GM23338 (cell line): ENCODE measurements at regions not wholly inside any gene's neighbourhood (a gene's known extent, or its start where the extent isn't known, plus 50 kb on each side); places are given as distances from the start of the nearest gene placed in this dataset.

Experiments
- ATAC-seq: fragments of 200-7000 bp; cut with Tn5 transposase; 3 replicates; pipeline ENCODE4 v1.9.1; 2020
- DNase-seq: peaks from one replicate; pipeline ENCODE4 v3.0.0-alpha.2; 2015; ENCODE audit warnings: low spot score
- H2AFZ ChIP-seq: fragments of 200-600 bp; sonication (generic); 2 replicates; pipeline ENCODE4 v1.8.0; 2016; ENCODE audit warnings: antibody characterized with exemption, mild to moderate bottlenecking, moderate library complexity
- H3F3A ChIP-seq: fragments of 200-600 bp; sonication (generic); replicated peaks from 2 replicates; pipeline ENCODE4 v1.8.0; 2017; ENCODE audit warnings: antibody characterized with exemption, mixed run types, low read depth
- H3K27ac ChIP-seq: fragments of 200-600 bp; sonication (generic); 2 replicates; pipeline ENCODE4 v1.6.1; 2016; ENCODE audit warnings: low read depth
- H3K27me3 ChIP-seq: fragments of 200-600 bp; sonication (generic); 2 replicates; pipeline ENCODE4 v1.8.0; 2016; ENCODE audit warnings: mild to moderate bottlenecking, mixed run types, moderate library complexity; ENCODE audit not compliant: insufficient read depth
- H3K36me3 ChIP-seq: fragments of 200-600 bp; sonication (generic); 2 replicates; pipeline ENCODE4 v1.8.0; 2016; ENCODE audit warnings: mild to moderate bottlenecking; ENCODE audit not compliant: insufficient read depth
- H3K4me1 ChIP-seq: fragments of 200-600 bp; sonication (generic); 2 replicates; pipeline ENCODE4 v1.8.0; 2016; ENCODE audit warnings: mild to moderate bottlenecking, moderate library complexity; ENCODE audit not compliant: insufficient read depth
- H3K4me2 ChIP-seq: fragments of 200-600 bp; sonication (generic); 2 replicates; pipeline ENCODE4 v1.7.1; 2017; ENCODE audit warnings: mixed run types
- H3K4me3 ChIP-seq: fragments of 200-600 bp; sonication (generic); 2 replicates; pipeline ENCODE4 v1.6.1; 2016; ENCODE audit warnings: mixed run types
- H3K79me2 ChIP-seq: fragments of 200-600 bp; sonication (generic); replicated peaks from 2 replicates; pipeline ENCODE4 v1.8.0; 2017; ENCODE audit warnings: mild to moderate bottlenecking; ENCODE audit not compliant: insufficient read depth
- H3K9me2 ChIP-seq: fragments of 200-600 bp; sonication (generic); 2 replicates; pipeline ENCODE4 v1.8.0; 2017; ENCODE audit not compliant: insufficient read depth
- H4K20me1 ChIP-seq: fragments of 200-600 bp; sonication (generic); replicated peaks from 2 replicates; pipeline ENCODE4 v1.8.0; 2017; ENCODE audit warnings: mild to moderate bottlenecking; ENCODE audit not compliant: insufficient read depth
- H3K27ac Mint-ChIP-seq: 2 replicates; pipeline ENCODE4 v1.8.0; 2020; ENCODE audit warnings: inconsistent platforms, mild to moderate bottlenecking, moderate library complexity, mixed read lengths
- H3K27me3 Mint-ChIP-seq: 3 replicates; pipeline ENCODE4 v1.8.0; 2022; ENCODE audit warnings: low read depth, mild to moderate bottlenecking, moderate library complexity, mixed read lengths, inconsistent platforms; ENCODE audit not compliant: insufficient read depth, poor library complexity
- H3K36me3 Mint-ChIP-seq: 3 replicates; pipeline ENCODE4 v1.8.0; 2021; ENCODE audit warnings: low read depth, mild to moderate bottlenecking, inconsistent platforms, moderate library complexity, mixed read lengths
- H3K4me1 Mint-ChIP-seq: 3 replicates; pipeline ENCODE4 v1.8.0; 2020; ENCODE audit warnings: mild to moderate bottlenecking, inconsistent platforms, mixed read lengths
- H3K4me3 Mint-ChIP-seq: 3 replicates; pipeline ENCODE4 v1.8.0; 2021; ENCODE audit warnings: moderate library complexity, mild to moderate bottlenecking, inconsistent platforms, mixed read lengths
- H3K9me3 Mint-ChIP-seq: 3 replicates; pipeline ENCODE4 v1.8.0; 2020; ENCODE audit warnings: moderate library complexity, mild to moderate bottlenecking, inconsistent platforms, mixed read lengths
- CREB1 ChIP-seq: fragments of 250-450 bp; sonication (Bioruptor Pico); IDR thresholded peaks from 2 replicates; pipeline ENCODE4 v1.5.0; 2020; ENCODE audit warnings: low read depth, mild to moderate bottlenecking, moderate library complexity
- CTCF ChIP-seq, 2 experiments: fragments of 200-600 bp in 1 of 2; sonication (generic) in 1 of 2; conservative IDR thresholded peaks; 2 replicates each; pipeline versions ENCODE4 v1.5.1 to v1.6.1; 2016 to 2017; ENCODE audit warnings: antibody characterized with exemption in 2 of 2, low read depth in 2 of 2, mild to moderate bottlenecking in 2 of 2, moderate library complexity in 1 of 2
- EZH2 ChIP-seq: fragments of 200-600 bp; sonication (generic); IDR thresholded peaks from one replicate; pipeline ENCODE4 v1.8.0; 2017; ENCODE audit warnings: antibody characterized with exemption, mild to moderate bottlenecking, low read depth; ENCODE audit not compliant: unreplicated experiment
- EZH2phosphoT487 ChIP-seq: fragments of 200-600 bp; sonication (generic); IDR thresholded peaks from one replicate; pipeline ENCODE4 v1.8.1; 2018; ENCODE audit warnings: antibody characterized with exemption; ENCODE audit not compliant: unreplicated experiment
- JUNB ChIP-seq: IDR thresholded peaks from one replicate; pipeline ENCODE4 v1.6.1; 2016; ENCODE audit warnings: antibody characterized with exemption; ENCODE audit not compliant: unreplicated experiment
- NANOG ChIP-seq: IDR thresholded peaks from 2 replicates; pipeline ENCODE4 v1.6.1; 2016; ENCODE audit warnings: antibody characterized with exemption, borderline replicate concordance
- POLR2AphosphoS5 ChIP-seq: IDR thresholded peaks from 2 replicates; pipeline ENCODE4 v1.6.1; 2016; ENCODE audit warnings: antibody characterized with exemption, low read depth
- REST ChIP-seq: IDR thresholded peaks from one replicate; pipeline ENCODE4 v1.6.1; 2018; ENCODE audit warnings: antibody characterized with exemption; ENCODE audit not compliant: unreplicated experiment
- ZNF114 ChIP-seq: fragments of 250-450 bp; sonication (Bioruptor Pico); IDR thresholded peaks from 2 replicates; pipeline ENCODE4 v1.5.0; 2020; ENCODE audit warnings: mild to moderate bottlenecking, moderate library complexity
- ZNF331 ChIP-seq: fragments of 250-450 bp; sonication (Bioruptor Pico); IDR thresholded peaks from 2 replicates; pipeline ENCODE4 v1.5.0; 2020; ENCODE audit warnings: low read depth, mild to moderate bottlenecking, moderate library complexity
- TF ChIP-seq, protein P1 (sequence below): fragments of 250-450 bp; sonication (Bioruptor Pico); IDR thresholded peaks from 2 replicates; pipeline ENCODE4 v1.5.0; 2020; ENCODE audit warnings: mild to moderate bottlenecking, moderate library complexity

DNA sequence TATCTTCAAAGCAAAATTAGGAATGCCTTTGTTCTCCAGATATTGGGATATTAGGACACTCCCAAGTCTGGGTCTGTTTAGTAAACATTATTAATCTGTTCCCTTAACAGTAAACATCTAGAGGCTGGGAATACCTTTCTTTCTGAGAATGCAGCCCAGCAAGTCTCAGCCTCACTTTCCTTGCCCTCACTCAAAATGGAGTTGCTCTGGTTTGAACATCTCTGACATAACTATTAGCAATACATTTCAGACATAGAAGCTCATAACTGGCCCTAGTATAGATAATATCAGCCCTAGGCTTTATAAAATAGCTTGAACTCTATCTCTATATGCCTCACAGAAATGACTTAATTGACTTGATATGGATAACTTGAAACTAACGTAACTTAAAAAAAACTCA lies 299.8 kb downstream of the SPATA18 start (continued):
- no peak for TF ChIP-seq CTCF (conservative IDR thresholded peaks at IDR 0.05; ENCODE audit: low read depth in 2 of 2)
- TF ChIP-seq ZNF114 (CRISPR knock-in tag) = no peak
- no peak for TF ChIP-seq POLR2AphosphoS5

GRCh38 chr4:52358366-52358765 lies 300.7 kb downstream of the USP46 start:
- ATAC-seq (no peak), DNase-seq (no peak)
- H3K4me2 ChIP-seq = no peak overlapping the region
- Mint-ChIP-seq H3K9me3 (no peaks in the 10 kb centered on the region), H3K36me3 (no peaks in the 10 kb centered on the region), H3K4me3 (no peak overlapping the region), H3K27me3 (no peaks in the 10 kb centered on the region), H3K4me1 (peaks cover 12% of the 10 kb centered on the region), H3K27ac (no peak overlapping the region)
- no peak overlapping the region for H3K27ac ChIP-seq
- H4K20me1 ChIP-seq = no peaks in the 10 kb centered on the region
- H3K27me3 ChIP-seq = no peaks in the 10 kb centered on the region
- H3K4me3 ChIP-seq = no peak overlapping the region
- no peaks in the 10 kb centered on the region for H3K79me2 ChIP-seq
- H3K4me1 ChIP-seq = peaks cover 8% of the 10 kb centered on the region; the same call in 1 of the 2 replicates
- H2AFZ ChIP-seq = peak overlapping the region; percentile 88
- no peaks in the 10 kb centered on the region for H3F3A ChIP-seq
- no peaks in the 10 kb centered on the region for H3K36me3 ChIP-seq
- H3K9me2 ChIP-seq = peaks cover 8% of the 10 kb centered on the region
- TF ChIP-seq, protein P1, sequence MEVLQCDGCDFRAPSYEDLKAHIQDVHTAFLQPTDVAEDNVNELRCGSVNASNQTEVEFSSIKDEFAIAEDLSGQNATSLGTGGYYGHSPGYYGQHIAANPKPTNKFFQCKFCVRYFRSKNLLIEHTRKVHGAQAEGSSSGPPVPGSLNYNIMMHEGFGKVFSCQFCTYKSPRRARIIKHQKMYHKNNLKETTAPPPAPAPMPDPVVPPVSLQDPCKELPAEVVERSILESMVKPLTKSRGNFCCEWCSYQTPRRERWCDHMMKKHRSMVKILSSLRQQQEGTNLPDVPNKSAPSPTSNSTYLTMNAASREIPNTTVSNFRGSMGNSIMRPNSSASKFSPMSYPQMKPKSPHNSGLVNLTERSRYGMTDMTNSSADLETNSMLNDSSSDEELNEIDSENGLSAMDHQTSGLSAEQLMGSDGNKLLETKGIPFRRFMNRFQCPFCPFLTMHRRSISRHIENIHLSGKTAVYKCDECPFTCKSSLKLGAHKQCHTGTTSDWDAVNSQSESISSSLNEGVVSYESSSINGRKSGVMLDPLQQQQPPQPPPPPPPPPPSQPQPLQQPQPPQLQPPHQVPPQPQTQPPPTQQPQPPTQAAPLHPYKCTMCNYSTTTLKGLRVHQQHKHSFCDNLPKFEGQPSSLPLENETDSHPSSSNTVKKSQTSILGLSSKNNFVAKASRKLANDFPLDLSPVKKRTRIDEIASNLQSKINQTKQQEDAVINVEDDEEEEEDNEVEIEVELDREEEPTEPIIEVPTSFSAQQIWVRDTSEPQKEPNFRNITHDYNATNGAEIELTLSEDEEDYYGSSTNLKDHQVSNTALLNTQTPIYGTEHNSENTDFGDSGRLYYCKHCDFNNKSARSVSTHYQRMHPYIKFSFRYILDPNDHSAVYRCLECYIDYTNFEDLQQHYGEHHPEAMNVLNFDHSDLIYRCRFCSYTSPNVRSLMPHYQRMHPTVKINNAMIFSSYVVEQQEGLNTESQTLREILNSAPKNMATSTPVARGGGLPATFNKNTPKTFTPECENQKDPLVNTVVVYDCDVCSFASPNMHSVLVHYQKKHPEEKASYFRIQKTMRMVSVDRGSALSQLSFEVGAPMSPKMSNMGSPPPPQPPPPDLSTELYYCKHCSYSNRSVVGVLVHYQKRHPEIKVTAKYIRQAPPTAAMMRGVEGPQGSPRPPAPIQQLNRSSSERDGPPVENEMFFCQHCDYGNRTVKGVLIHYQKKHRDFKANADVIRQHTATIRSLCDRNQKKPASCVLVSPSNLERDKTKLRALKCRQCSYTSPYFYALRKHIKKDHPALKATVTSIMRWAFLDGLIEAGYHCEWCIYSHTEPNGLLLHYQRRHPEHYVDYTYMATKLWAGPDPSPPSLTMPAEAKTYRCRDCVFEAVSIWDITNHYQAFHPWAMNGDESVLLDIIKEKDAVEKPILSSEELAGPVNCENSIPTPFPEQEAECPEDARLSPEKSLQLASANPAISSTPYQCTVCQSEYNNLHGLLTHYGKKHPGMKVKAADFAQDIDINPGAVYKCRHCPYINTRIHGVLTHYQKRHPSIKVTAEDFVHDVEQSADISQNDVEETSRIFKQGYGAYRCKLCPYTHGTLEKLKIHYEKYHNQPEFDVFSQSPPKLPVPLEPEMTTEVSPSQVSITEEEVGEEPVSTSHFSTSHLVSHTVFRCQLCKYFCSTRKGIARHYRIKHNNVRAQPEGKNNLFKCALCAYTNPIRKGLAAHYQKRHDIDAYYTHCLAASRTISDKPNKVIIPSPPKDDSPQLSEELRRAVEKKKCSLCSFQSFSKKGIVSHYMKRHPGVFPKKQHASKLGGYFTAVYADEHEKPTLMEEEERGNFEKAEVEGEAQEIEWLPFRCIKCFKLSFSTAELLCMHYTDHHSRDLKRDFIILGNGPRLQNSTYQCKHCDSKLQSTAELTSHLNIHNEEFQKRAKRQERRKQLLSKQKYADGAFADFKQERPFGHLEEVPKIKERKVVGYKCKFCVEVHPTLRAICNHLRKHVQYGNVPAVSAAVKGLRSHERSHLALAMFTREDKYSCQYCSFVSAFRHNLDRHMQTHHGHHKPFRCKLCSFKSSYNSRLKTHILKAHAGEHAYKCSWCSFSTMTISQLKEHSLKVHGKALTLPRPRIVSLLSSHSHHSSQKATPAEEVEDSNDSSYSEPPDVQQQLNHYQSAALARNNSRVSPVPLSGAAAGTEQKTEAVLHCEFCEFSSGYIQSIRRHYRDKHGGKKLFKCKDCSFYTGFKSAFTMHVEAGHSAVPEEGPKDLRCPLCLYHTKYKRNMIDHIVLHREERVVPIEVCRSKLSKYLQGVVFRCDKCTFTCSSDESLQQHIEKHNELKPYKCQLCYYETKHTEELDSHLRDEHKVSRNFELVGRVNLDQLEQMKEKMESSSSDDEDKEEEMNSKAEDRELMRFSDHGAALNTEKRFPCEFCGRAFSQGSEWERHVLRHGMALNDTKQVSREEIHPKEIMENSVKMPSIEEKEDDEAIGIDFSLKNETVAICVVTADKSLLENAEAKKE (CRISPR knock-in tag) = no peak
- no peak for TF ChIP-seq NANOG
- TF ChIP-seq CREB1 = no peak
- no peak for TF ChIP-seq ZNF331 (CRISPR knock-in tag)
- no peak for TF ChIP-seq REST
- TF ChIP-seq POLR2AphosphoS5 = no peak
- no peak for TF ChIP-seq CTCF (conservative IDR thresholded peaks at IDR 0.05; ENCODE audit: low read depth in 2 of 2)
- TF ChIP-seq ZNF114 (CRISPR knock-in tag) = no peak
- TF ChIP-seq EZH2phosphoT487 = no peak
- TF ChIP-seq EZH2 = no peak
- no peak for TF ChIP-seq JUNB
